ENCODE measurements at regions not wholly inside any gene's neighbourhood (a gene's known extent, or its start where the extent isn't known, plus 50 kb on each side); places are given as distances from the start of the nearest gene placed in this dataset.

GRCh38 chr10:131675104-131675503 is 225.7 kb upstream of the PPP2R2D start:
- TF ChIP-seq CTCF (IDR thresholded peaks at IDR 0.05; ENCODE audit: insufficient read depth, low read length, severe bottlenecking): no peak

GRCh38 chr10:131676046-131676799 is 224.6 kb upstream of the PPP2R2D start:
- FAIRE-seq (peak; percentile 55), DNase-seq (ENCODE audit: low read depth) (no peak)
- no peak for TF ChIP-seq CTCF (IDR thresholded peaks at IDR 0.05; ENCODE audit: insufficient read depth, low read length, severe bottlenecking)
- Histone ChIP-seq H3K4me3 (ENCODE audit: low read depth, low read length) (no peak overlapping the region), H3K27me3 (ENCODE audit: control insufficient read depth, insufficient read depth, low read length) (no peaks in the 10 kb centered on the region), H3K36me3 (ENCODE audit: control insufficient read depth, insufficient read depth, low read length) (no peaks in the 10 kb centered on the region)

More at GRCh38 chr10:131675104-131675503, 225.7 kb upstream of the PPP2R2D start:
- no peaks in the 10 kb centered on the region for H3K36me3 ChIP-seq (ENCODE audit: control insufficient read depth, insufficient read depth, low read length)
- H3K27me3 ChIP-seq (ENCODE audit: control insufficient read depth, insufficient read depth, low read length): no peaks in the 10 kb centered on the region
- FAIRE-seq (no peak), DNase-seq (ENCODE audit: low read depth) (no peak)
- no peak overlapping the region for H3K4me3 ChIP-seq (ENCODE audit: low read depth, low read length)

- FAIRE-seq: no peak
- DNase-seq (ENCODE audit: low read depth): no peak
- no peaks in the 10 kb centered on the region for H3K36me3 ChIP-seq (ENCODE audit: control insufficient read depth, insufficient read depth, low read length)
- H3K27me3 ChIP-seq (ENCODE audit: control insufficient read depth, insufficient read depth, low read length): no peaks in the 10 kb centered on the region
- no peak for TF ChIP-seq CTCF (IDR thresholded peaks at IDR 0.05; ENCODE audit: insufficient read depth, low read length, severe bottlenecking)
- no peak overlapping the region for H3K4me3 ChIP-seq (ENCODE audit: low read depth, low read length)
Observed at GRCh38 chr10:131676800-131677421, 223.9 kb upstream of the PPP2R2D start.

GRCh38 chr10:131677671-131678070 is 223.1 kb upstream of the PPP2R2D start:
- no peak for DNase-seq (ENCODE audit: low read depth)
- Histone ChIP-seq H3K4me3 (ENCODE audit: low read depth, low read length) (no peak overlapping the region), H3K27me3 (ENCODE audit: control insufficient read depth, insufficient read depth, low read length) (no peaks in the 10 kb centered on the region), H3K36me3 (ENCODE audit: control insufficient read depth, insufficient read depth, low read length) (no peaks in the 10 kb centered on the region)
- FAIRE-seq: no peak
- TF ChIP-seq CTCF (IDR thresholded peaks at IDR 0.05; ENCODE audit: insufficient read depth, low read length, severe bottlenecking): no peak

GRCh38 chr10:131678171-131678570 is 222.6 kb upstream of the PPP2R2D start:
- no peaks in the 10 kb centered on the region for H3K36me3 ChIP-seq (ENCODE audit: control insufficient read depth, insufficient read depth, low read length)
- no peaks in the 10 kb centered on the region for H3K27me3 ChIP-seq (ENCODE audit: control insufficient read depth, insufficient read depth, low read length)
- no peak overlapping the region for H3K4me3 ChIP-seq (ENCODE audit: low read depth, low read length)
- DNase-seq (ENCODE audit: low read depth) (no peak), FAIRE-seq (no peak)
- TF ChIP-seq CTCF (IDR thresholded peaks at IDR 0.05; ENCODE audit: insufficient read depth, low read length, severe bottlenecking): no peak

All from bronchial epithelial cell (primary cell).